GM18870 (cell line): ENCODE measurements at regions not wholly inside any gene's neighbourhood (a gene's known extent, or its start where the extent isn't known, plus 50 kb on each side); places are given as distances from the start of the nearest gene placed in this dataset.
"Not testable (repeated sequence)": the region's sequence is repeated elsewhere in the genome, so short reads cannot be mapped to it uniquely, and the experiment has no call there.

Experiments
- ATAC-seq: cut with Tn5 transposase; IDR thresholded peaks from one replicate; pipeline ENCODE4 v1.9.1; 2021; ENCODE audit warnings: moderate library complexity; ENCODE audit not compliant: unreplicated experiment

GRCh38 chr10:84907461-84908009, 579.1 kb downstream of the CCSER2 start:
- ATAC-seq, result no peak

GRCh38 chr10:84908491-84908890, 580.1 kb downstream of the CCSER2 start:
- ATAC-seq, result no peak

- no peak for ATAC-seq
Observed at GRCh38 chr10:84921701-84922100, 593.3 kb downstream of the CCSER2 start.

- no peak for ATAC-seq
Observed at GRCh38 chr10:84924131-84924530, 595.7 kb downstream of the CCSER2 start.

- ATAC-seq, result no peak
Observed at GRCh38 chr10:84925495-84925894, 597.1 kb downstream of the CCSER2 start.

- ATAC-seq, result no peak
Observed at GRCh38 chr10:84933402-84933801, 605.0 kb downstream of the CCSER2 start.

GRCh38 chr10:84935772-84936171, 607.4 kb downstream of the CCSER2 start:
- no peak for ATAC-seq

GRCh38 chr10:84938117-84938905, 609.9 kb downstream of the CCSER2 start:
- no peak for ATAC-seq

GRCh38 chr10:84943541-84943940, 615.2 kb downstream of the CCSER2 start:
- no peak for ATAC-seq

GRCh38 chr10:84944187-84944586, 615.8 kb downstream of the CCSER2 start:
- ATAC-seq, result no peak

- ATAC-seq, result no peak
Observed at GRCh38 chr10:84945791-84946190, 617.4 kb downstream of the CCSER2 start.

GRCh38 chr10:84946904-84947303, 618.5 kb downstream of the CCSER2 start:
- ATAC-seq, result no peak

- ATAC-seq, result no peak
Observed at GRCh38 chr10:84948644-84949043, 620.3 kb downstream of the CCSER2 start.

GRCh38 chr10:84951616-84952015, 623.2 kb downstream of the CCSER2 start:
- ATAC-seq, result no peak

- no peak for ATAC-seq
Observed at GRCh38 chr10:84957427-84957826, 629.0 kb downstream of the CCSER2 start.

GRCh38 chr10:84965468-84965867, 637.1 kb downstream of the CCSER2 start:
- no peak for ATAC-seq

- ATAC-seq, result no peak
Observed at GRCh38 chr10:84966708-84967441, 638.5 kb downstream of the CCSER2 start.

- not testable (repeated sequence) for ATAC-seq
Observed at GRCh38 chr10:84969297-84969696, 640.9 kb downstream of the CCSER2 start.

- no peak for ATAC-seq
Observed at GRCh38 chr10:84987039-84987438, 658.6 kb downstream of the CCSER2 start.

GRCh38 chr10:84988011-84988410, 659.6 kb downstream of the CCSER2 start:
- ATAC-seq, result no peak

GRCh38 chr10:84990713-84991112, 662.3 kb downstream of the CCSER2 start:
- ATAC-seq, result no peak

GRCh38 chr10:84991301-84991700, 662.9 kb downstream of the CCSER2 start:
- ATAC-seq, result no peak
